GM12878 (cell line): ENCODE measurements at regions not wholly inside any gene's neighbourhood (a gene's known extent, or its start where the extent isn't known, plus 50 kb on each side); places are given as distances from the start of the nearest gene placed in this dataset.

Source experiments
- ATF3 ChIP-seq: IDR thresholded peaks from 2 replicates; pipeline ENCODE4 v1.6.1; 2011; ENCODE audit warnings: low read depth, mild to moderate bottlenecking, low read length, moderate library complexity, borderline replicate concordance; ENCODE audit errors: extremely low read depth
- CTCF ChIP-seq, 3 experiments: IDR thresholded peaks in 2 of 3; conservative IDR thresholded peaks in 1 of 3; 2 replicates each; pipeline ENCODE4 v1.5.1; 2011; ENCODE audit warnings: low read depth in 3 of 3, low read length in 3 of 3, mild to moderate bottlenecking in 3 of 3, control low read depth in 2 of 3, moderate library complexity in 2 of 3, inconsistent platforms in 1 of 3, mixed read lengths in 1 of 3; ENCODE audit not compliant: control insufficient read depth in 2 of 3, insufficient read depth in 1 of 3; ENCODE audit errors: extremely low read depth in 1 of 3
- EZH2 ChIP-seq: IDR thresholded peaks from 2 replicates; pipeline ENCODE4 v1.6.1; 2012; ENCODE audit warnings: low read depth, mild to moderate bottlenecking, control low read depth, inconsistent platforms, low read length, borderline replicate concordance; ENCODE audit not compliant: control insufficient read depth
- NR2C2 ChIP-seq: IDR thresholded peaks from 2 replicates; pipeline ENCODE4 v1.6.1; 2011; ENCODE audit warnings: borderline replicate concordance, low read depth; ENCODE audit not compliant: control insufficient read depth, insufficient read length
- PKNOX1 ChIP-seq: fragments of 450-650 bp; IDR thresholded peaks from 2 replicates; pipeline ENCODE4 v1.6.1; 2016; ENCODE audit warnings: mild to moderate bottlenecking

GRCh38 chr3:158935846-158936245 lies 134.0 kb downstream of the MFSD1 start:
- no peak for TF ChIP-seq CTCF (IDR thresholded peaks at IDR 0.05 in 2 of 3, conservative IDR thresholded peaks at IDR 0.05 in 1 of 3; ENCODE audit: control insufficient read depth in 2 of 3, extremely low read depth in 1 of 3, insufficient read depth in 1 of 3, low read depth in 3 of 3, low read length in 3 of 3)
- no peak for TF ChIP-seq ATF3
- no peak for TF ChIP-seq PKNOX1
- TF ChIP-seq NR2C2: no peak
- TF ChIP-seq EZH2: no peak
